ENCODE measurements at regions not wholly inside any gene's neighbourhood (a gene's known extent, or its start where the extent isn't known, plus 50 kb on each side); places are given as distances from the start of the nearest gene placed in this dataset.

GRCh38 chr5:156137071-156137869, 189.7 kb upstream of the SGCD start:
- peak; percentile 78 for FAIRE-seq
- ChIA-PET CTCF (no interaction called here), POLR2A (no interaction called here)
- Histone ChIP-seq H3K4me2 (peak overlapping the region; percentile 10; the same call in 1 of the 3 replicates), H3K27ac (peak overlapping the region; percentile 6 to 73; a peak in 4 of 6 replicates), H3K9me3 (peaks cover 6% of the 10 kb centered on the region; the same call in 1 of the 3 replicates), H3K4me1 (peaks cover 22% of the 10 kb centered on the region), H3K4me3 (no peak overlapping the region)
- peak in 1 of 2 experiments; percentile 31 for DNase-seq (ENCODE audit: low read depth in 1 of 2, low spot score in 1 of 2)
- TF ChIP-seq CEBPB (IDR thresholded peaks at IDR 0.05): peak in 1 of 2 experiments; percentile 23; a peak in 1 of 4 replicates
- TF ChIP-seq SREBF2 (IDR thresholded peaks at IDR 0.05): no peak
- TF ChIP-seq FOSL2 (IDR thresholded peaks at IDR 0.05): no peak
- TF ChIP-seq FOSL2 (CRISPR knock-in tag; IDR thresholded peaks at IDR 0.05): peak; percentile 59
- TF ChIP-seq HOXB5 (CRISPR knock-in tag; IDR thresholded peaks at IDR 0.05): no peak
- 54% methylated on average over 5 of the region's 5 CpGs for WGBS (ENCODE audit: missing lambda C conversion rate)
- ATAC-seq: no peak

- ChIA-PET CTCF (no interaction called here), POLR2A (no interaction called here)
- Histone ChIP-seq H3K4me3 (no peak overlapping the region), H3K4me1 (peaks cover 14% of the 10 kb centered on the region), H3K27ac (peak overlapping the region in 1 of 2 experiments; percentile 63; a peak in 2 of 6 replicates), H3K4me2 (no peak overlapping the region), H3K9me3 (peaks cover 34% of the 10 kb centered on the region)
- TF ChIP-seq GATA3 (IDR thresholded peaks at IDR 0.05; ENCODE audit: borderline replicate concordance) (0 out of 2 replicates have a peak, but pooled peaks have one; percentile 16), RAD21 (conservative IDR thresholded peaks at IDR 0.05 in 1 of 2, IDR thresholded peaks at IDR 0.05 in 1 of 2) (no peak), USF2 (IDR thresholded peaks at IDR 0.05) (no peak), HOXA7 (CRISPR knock-in tag; IDR thresholded peaks at IDR 0.05) (no peak), NPAS2 (CRISPR knock-in tag; IDR thresholded peaks at IDR 0.05; ENCODE audit: borderline replicate concordance) (no peak), ZFP36 (IDR thresholded peaks at IDR 0.05; ENCODE audit: borderline replicate concordance, partially characterized antibody) (peak; percentile 85), CBX8 (IDR thresholded peaks at IDR 0.05) (no peak), CTCF (IDR thresholded peaks at IDR 0.05) (no peak), EP300 (IDR thresholded peaks at IDR 0.05) (no peak), HMGXB4 (CRISPR knock-in tag; IDR thresholded peaks at IDR 0.05; ENCODE audit: borderline replicate concordance) (no peak), RNF2 (IDR thresholded peaks at IDR 0.05; ENCODE audit: borderline replicate concordance, low read depth) (no peak), POLR2A (IDR thresholded peaks at IDR 0.05; ENCODE audit: low read length) (no peak), RFX5 (IDR thresholded peaks at IDR 0.05) (no peak)
- WGBS (ENCODE audit: missing lambda C conversion rate): 94% methylated on average over 2 of the region's 2 CpGs
- peak in 1 of 2 experiments; percentile 16 for DNase-seq (ENCODE audit: low read depth in 1 of 2, low spot score in 1 of 2)
- ATAC-seq: no peak
- FAIRE-seq: no peak
These were observed 184.1 kb upstream of the SGCD start for GRCh38 chr5:156142867-156143266.

Data from A549 (cell line).